NCI-H82 treated with DMSO at 0.1 percent for 48 hours (cell line): ENCODE measurements at regions not wholly inside any gene's neighbourhood (a gene's known extent, or its start where the extent isn't known, plus 50 kb on each side); places are given as distances from the start of the nearest gene placed in this dataset.
A peak's percentile ranks its signal among the peaks of the same experiment; 100 is the strongest.

Source experiments
- DNase-seq: peaks from one replicate; lab custom pipeline; 2025; ENCODE audit not compliant: unreplicated experiment; lab: John Stamatoyannopoulos, UW

DNA sequence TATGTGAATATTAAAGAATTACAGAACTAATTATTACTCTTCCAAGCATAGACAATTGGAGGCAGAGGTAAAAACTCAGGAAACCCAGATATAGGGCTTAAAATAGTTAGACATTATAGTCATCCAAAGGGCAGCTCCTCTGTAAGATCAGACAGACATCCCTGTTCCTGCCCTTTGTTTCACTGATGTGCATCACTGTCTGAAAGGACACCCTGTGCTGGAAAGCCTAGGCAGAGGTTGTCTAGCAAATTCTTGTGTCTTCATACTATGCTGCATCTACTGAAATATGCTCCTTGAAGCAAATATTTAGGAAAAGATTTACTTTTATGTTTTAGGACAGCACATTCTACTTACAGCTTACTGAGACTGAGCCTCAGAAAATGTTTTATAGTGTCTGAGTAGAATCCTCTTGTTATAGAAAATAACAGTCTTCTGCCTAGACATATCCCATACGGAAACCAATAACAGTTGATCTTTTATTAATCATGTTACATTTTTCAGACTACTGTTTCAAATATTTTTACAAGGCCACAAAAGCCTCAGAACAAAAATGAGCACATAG lies 977.3 kb upstream of the CDH2 start:
- DNase-seq = no peak

DNA sequence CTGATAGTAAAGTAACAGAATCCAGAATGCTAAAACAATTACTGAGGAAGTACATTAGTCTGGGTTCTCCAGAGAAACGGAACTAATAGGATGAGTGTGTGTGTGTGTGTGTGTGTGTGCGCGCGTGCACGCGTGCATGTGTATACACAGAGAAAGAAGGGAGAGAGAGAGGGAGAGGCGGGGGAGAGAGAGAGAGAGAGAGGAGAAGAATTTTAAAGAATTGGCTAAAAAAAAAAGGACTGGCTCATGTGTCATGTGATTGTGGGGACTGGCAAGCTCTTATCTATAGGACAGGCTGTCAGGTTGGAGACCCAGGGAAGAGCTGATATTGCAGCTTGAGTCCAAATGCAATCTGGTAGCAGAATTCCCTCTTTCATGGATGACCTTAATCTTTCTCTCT lies 976.2 kb upstream of the CDH2 start:
- no peak for DNase-seq

DNA sequence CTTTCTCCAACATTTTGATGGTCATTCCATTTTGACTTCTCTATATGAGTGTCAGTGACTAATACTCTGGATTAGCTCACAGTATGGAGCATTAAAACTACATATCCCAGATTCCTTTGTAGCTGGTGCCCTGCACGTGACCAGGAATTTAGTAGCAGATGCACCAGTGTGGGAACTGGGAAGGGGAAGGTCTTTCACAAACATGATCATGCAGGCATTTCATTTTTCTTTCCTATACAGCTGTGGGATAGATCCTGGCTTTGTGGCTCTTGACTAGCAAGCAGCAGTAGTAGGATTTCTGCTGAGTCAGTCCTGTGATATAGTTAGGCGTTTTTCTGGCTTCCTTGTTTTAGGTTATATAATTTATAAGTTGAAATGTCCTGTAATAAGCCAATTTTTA lies 971.0 kb upstream of the CDH2 start:
- peak; percentile 21 for DNase-seq

DNA sequence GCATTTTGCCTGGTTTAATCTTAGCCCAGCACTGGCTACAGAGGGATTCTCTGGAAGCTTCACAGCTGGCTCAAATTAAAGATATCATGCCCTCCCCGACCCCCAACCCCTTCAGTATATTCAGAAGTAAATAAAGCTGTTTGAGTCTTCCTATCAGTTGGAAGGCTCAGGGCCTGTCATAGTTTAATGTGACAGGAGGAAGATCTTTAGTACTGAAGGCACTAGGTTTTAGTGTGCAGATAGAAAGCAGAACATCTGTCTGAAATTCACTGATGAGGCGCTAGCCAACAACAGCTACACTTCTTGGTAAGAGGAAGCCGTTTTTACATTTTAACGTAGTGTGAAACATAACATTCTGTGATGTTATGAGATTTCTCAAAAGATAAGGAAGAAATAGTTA lies 969.1 kb upstream of the CDH2 start:
- no peak for DNase-seq

DNA sequence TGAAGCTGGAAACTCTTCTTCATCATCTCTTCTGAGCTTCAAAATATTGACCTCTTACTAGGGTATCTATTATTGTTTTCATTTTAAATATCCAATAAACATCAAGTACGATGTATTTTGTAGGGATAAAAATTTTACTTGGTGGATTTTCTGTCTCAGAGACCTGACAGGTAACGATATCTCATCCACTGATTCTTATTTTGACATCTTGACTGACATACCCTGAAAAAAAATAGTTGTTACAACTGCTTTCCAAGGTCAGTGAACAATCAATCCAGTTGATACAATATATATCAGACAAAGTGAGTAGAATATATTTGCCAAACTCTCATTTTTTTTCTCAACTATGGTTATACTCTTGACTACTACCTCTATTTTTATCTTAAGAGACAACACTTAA lies 963.7 kb upstream of the CDH2 start:
- DNase-seq = no peak

DNA sequence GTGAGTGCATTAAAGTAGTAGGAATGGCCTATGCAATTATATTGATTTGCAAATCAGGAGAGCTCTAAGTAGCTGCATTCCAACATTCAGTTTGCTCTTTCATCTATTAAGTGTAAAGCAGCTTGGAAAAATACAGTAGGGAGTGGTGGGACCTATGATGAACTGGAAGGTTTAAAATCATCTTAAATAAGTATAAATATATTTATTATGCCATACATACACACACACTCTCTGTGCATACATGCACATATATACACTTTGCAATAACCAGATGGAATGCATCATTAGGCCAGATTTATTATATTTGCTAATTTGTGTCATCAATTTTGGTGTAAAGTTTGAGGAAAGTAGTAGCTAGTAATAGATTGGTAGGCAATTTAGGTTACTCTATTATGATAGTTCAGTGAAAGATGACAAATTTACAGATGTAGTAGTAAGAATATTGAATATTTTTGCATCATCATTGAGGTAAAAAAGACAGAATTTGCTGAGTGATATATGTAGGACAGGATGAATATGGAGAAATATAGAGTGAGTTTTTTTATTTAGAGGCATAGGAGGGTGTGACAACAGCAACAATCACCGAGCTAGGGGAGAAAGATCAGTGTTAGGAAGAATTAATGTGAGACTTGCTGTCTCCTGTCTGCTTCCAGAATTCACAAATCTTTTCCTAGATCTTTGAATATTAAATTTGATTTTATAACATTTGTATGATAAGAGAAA lies 961.0 kb upstream of the CDH2 start:
- no peak for DNase-seq

DNA sequence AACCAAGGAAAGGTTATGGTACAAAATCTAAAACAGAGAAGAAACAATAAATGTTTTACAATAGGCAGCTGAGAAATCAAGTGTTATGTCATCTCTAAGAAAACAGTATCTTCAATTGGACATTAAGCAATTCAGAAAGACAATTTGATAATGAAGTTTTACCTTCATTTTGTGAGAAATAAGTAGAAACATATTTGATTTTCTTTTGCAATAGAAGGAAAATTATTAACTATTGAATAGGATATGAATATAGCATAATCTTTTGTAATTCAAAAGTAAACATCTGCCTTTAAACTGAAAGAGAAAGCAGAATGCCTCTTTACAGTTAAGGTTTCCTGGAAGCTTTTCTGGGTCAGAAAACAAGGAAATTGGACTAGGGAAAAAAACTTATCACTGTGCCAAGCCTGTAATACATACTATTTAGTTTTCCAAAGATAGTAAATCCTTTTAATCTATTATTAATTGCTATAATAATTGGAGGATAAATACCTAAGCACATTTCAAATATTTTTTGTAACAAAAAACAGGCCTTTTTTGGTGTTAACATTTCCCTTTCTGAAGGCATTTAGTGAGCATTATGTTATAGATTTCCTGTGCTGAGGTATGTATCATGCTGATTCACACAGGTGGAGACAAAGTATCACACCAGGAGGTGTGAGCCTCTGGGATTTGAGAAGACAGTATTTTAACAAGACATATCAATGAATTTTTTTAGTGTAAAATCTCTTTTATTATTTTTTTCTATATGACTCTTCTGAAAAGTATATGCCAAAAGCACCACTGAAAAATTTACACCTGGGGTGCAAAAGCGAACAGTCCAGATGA lies 947.0 kb upstream of the CDH2 start:
- no peak for DNase-seq

DNA sequence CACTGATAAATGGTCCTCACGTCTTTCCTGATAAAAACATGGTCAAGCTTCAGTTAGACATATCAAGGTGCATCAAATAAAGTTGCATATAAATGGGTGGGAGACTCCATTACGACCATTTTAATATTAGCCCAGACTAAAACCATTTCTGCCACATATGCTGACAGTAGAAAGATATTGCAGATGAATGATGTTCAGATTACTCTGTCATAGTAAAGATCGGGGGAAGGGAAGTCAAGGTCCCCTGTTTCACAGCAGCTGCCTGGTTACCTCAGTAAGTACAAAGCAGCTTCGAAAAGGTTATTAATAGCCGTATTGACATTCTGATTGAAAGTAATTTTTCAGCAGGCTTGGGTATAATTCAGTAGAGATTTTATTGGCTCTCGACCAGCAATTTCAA lies 927.7 kb upstream of the CDH2 start:
- no peak for DNase-seq

DNA sequence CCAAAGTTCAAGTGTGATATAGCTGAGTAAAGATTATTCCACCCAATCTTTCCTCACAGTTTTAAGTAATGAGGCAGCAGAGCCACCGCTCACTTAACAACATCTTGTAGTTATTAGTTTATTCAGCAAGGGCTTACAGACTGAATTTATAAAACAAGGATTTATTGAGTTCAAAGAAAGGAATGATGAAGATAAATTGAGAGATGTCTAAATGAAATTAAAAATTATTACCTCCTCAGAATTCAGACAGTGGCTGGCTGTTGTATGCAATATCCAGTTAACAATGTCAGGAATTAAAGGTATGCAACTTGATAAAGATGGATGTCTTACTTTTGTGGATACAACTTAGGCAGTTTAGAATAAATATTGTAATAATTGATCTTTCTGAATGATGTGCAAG lies 927.3 kb upstream of the CDH2 start:
- no peak for DNase-seq

DNA sequence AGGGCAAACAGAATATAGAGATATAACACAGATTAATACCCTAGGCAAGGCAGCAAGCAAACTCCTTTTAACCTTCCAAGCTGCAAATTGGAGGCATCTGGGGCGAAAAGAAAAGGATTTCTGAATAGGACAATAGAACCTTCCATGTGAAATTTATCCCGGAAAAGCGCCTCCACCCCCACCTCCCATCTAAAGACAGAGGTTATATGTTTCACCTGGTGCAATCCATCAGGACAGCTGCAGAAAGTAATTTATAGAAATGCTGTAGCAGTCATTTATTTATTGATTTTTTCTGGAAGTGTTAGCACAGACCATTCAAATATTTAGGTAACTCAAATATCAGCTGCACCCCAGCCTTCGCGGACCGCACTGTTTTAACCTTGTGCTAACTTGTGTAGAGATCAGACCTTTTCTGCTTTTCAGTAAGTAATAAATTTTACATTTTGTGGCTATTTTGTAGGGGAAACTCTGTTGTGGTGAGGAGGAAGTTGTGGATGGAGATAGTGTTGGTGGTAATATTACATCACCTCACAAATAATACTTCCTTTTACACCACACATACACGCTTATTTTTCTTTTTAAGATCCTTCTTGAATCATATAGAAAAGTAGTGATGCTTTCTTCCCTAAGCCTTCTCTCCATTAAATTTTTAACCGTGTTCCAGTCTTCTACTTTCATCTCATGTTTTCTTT lies 919.3 kb upstream of the CDH2 start:
- no peak for DNase-seq

DNA sequence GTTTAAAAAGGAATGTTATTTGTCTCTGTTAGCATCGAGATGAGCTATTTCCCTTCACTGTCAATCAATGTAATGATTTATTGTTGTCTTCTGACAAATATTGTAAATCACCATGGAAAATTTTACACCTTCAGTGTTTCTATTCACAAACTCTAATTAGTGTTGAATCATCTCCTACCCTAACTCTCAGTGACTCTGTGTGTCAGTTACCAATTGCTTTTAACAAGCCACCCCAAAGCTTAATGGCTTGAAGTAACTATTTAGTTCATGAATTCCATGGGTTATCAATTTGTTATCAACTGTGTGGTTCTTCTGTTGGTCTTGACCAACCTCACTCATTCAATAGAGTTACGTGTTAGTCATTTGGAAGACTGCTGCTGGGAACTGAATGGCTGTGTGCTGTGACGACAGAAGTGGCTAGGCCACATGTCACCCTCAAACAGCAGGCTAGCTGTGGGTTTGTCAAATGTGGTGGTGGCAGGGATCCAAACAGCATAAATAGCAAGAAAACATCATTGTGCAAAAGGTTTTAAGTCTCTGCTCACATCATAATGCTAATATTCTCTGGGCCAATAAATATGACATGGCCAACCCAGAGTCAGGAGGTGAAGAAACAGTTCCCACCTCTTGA lies 910.8 kb upstream of the CDH2 start:
- DNase-seq = no peak

DNA sequence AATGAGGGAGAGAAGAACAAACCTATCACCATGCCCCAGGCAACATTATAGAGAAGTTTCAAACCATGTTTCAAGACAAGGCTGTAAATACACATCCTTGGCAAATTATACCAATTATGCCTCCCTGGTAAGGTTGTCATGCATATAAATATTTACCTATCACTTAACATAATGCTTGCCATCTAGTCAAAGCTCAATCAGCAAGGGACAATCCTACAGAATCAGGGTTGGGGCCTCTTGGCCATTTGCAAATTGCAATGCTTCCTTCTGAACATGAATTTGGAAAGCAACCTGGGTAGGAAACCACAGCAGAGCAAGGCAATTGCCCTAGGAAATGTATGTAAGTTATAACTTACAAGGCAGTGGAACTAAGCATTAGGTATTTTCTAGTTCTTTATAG lies 907.2 kb upstream of the CDH2 start:
- DNase-seq = no peak

DNA sequence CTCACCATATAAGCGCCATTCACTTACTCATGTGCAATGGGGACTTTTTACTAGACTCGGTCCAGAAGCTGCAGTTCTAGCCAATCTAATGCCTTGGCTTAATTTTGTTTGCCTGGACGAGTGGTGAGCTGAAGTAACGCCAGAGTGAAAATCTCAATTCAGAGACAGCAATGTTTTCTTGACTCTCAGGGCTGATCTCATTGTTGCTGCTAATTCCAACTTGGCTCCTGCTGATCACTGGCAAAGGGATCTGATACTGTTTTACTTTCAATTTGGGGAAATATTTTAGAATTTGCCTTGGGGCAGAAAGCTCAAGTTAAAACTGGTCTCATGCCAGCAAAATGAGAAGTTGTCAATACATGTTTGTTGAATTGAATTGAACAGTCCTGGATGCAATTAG lies 906.6 kb upstream of the CDH2 start:
- DNase-seq = no peak

DNA sequence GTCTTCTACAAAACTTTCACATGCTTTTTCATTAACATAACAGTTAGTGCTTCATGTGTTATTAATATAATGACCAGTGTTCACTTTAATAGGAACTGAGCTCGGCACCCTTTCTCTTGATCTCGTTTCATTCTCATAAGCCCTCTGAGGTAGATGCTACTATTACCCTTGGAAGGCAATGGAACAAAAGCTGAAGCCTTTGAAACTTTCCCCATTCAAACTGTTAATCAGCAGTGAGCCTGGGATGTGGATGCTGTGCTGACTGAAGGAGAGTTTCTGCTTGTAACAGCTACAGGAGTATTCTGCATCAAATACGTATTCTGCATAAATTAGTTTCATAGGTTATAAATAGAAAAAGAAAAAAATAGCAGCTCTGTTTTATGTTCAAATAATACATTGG lies 904.0 kb upstream of the CDH2 start:
- no peak for DNase-seq

DNA sequence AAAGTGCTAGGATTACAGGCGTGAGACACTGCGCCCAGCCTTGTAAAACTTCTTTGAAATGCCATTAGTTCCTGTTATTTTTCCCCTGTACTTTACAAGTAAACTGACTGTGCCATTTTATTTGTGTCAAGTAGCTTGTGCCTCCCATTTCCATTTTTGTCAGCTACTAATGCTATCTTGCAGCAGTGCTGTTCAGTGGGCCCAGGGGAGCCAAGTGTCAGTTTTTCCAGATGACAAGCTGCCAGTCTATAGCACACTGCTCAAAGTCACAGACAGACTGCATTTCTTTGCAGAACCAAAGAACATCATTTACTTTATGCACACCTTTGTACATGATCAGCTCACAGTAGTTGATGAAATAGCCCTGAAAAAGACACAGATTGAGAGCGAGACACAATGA lies 901.3 kb upstream of the CDH2 start:
- DNase-seq = no peak

DNA sequence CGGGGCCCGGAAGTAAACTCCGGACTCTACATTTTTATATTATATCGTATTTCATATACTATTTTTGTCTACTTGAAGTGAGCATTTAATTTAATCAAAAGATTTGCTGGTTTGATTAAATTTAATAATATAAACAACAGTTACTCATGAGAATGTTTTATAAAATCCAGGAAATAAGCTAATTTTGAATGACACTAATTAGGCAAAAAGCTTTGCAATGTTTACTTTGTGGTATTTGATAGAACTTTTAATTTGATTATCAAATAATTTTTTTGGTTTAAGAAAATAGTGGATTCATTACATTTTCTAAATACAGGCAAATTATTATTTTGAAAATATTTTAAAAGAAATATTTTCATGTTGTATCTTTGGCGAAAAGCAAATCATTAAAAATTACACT lies 900.4 kb upstream of the CDH2 start:
- DNase-seq = no peak

DNA sequence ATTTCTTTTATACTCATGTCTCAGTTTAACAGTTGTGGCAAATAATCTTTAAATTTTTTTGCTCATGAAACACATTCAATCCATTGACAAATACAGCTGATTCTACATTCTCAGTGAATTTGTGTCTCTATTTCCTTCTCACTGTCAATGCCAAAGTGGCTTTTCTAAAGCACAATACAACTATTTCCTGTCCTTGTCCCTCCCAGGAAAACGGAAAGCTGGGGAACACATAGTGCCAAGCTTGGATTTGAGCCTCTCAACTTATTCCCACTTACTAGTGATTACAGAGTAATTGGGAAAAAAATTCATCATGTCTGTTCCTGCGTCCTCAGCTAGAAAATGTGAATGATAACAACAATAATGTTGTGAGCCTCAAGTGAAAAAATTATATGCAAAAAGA lies 899.7 kb upstream of the CDH2 start:
- DNase-seq = no peak

DNA sequence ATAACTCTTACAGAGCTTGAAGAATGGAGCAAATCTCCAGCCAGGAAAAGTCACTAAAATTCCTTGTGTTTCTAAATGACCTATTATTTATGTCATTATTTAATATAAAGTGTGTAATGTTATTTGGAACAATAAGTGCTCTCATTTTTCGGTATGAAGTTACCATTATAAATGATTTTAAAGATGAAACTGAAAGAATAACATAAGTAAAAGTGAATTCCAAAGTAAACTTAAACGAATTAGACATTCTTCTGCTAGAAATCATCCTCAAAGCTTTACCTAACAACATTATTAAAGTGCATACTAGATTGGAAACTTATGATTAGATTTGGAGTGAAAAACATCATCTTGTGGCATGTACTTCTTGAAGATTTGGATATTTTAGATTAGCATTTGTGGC lies 897.2 kb upstream of the CDH2 start:
- DNase-seq = no peak

DNA sequence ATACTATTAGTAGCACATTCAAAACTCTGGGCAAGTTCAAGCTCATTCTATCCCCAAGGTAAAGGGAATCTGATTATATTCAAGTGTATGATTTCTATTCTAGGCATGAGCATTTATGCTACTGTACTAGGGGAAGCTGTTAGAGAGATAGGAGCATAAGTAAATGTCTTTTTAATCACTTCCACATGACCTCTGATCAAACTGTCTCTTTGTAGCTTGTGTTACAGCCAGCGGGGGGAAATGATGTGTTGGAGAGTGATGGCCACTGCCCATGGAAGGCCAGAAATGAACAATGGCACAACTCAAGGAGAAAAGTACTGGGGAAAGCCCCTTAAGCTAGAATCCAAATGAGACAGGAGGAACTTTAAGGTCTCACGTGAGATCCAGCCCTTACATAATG lies 894.9 kb upstream of the CDH2 start:
- DNase-seq = no peak

DNA sequence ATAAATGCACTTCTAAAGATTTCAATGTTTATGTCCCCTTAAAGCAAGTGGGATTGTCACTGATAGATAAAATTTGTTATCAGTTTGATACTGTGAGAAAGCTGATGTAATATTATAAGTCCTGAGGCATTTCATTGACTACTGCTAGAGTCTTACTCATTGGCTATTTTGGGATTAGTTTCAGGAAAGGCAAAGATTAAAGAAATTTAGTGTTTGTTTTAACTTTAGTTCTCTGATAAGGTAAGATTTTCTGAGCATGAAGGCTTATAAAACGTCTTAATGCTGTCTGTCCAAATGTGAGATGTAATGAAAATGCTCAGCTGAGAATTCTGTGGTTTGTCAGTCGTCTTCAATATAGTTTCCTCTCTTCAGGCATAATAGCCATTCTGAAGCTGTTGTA lies 886.4 kb upstream of the CDH2 start:
- no peak for DNase-seq

DNA sequence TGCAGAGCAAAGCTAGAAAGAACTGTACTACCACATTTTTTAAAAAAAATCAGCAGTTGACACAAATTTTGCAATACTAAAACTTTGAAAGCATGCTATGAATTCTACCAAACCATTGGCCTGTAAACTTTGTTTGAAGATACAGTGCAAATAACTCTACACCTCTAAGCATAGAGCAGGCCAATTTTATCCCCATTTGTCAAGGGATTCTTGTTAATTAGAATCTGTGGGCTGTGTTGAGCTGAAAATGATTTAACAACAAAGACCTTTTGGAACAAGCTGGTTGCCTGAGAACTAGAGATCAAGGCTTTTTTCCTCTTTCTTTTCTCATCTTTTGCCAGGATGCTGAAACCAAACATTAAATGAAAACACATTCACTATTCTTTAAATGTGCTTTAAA lies 886.0 kb upstream of the CDH2 start:
- no peak for DNase-seq
